GM12874 (cell line): ENCODE measurements at regions not wholly inside any gene's neighbourhood (a gene's known extent, or its start where the extent isn't known, plus 50 kb on each side); places are given as distances from the start of the nearest gene placed in this dataset.

Experiments used
- CTCF ChIP-seq: IDR thresholded peaks from 2 replicates; pipeline ENCODE4 v1.5.1; 2011; ENCODE audit warnings: low read depth, mild to moderate bottlenecking, control low read depth, low read length, moderate library complexity; ENCODE audit not compliant: insufficient read depth

GRCh38 chr19:29405728-29405995, 120.1 kb upstream of the VSTM2B start:
- no peak for TF ChIP-seq CTCF

- TF ChIP-seq CTCF: no peak
Observed at GRCh38 chr19:29409076-29409862, 116.5 kb upstream of the VSTM2B start.

GRCh38 chr19:29410601-29411000, 115.2 kb upstream of the VSTM2B start:
- TF ChIP-seq CTCF: no peak

GRCh38 chr19:29411113-29411581, 114.6 kb upstream of the VSTM2B start:
- no peak for TF ChIP-seq CTCF

GRCh38 chr19:29413435-29413834, 112.4 kb upstream of the VSTM2B start:
- TF ChIP-seq CTCF: no peak

- TF ChIP-seq CTCF: no peak
Observed at GRCh38 chr19:29415507-29415906, 110.3 kb upstream of the VSTM2B start.

GRCh38 chr19:29417048-29417447, 108.7 kb upstream of the VSTM2B start:
- TF ChIP-seq CTCF: no peak
